ENCODE measurements at regions not wholly inside any gene's neighbourhood (a gene's known extent, or its start where the extent isn't known, plus 50 kb on each side); places are given as distances from the start of the nearest gene placed in this dataset.

DNA sequence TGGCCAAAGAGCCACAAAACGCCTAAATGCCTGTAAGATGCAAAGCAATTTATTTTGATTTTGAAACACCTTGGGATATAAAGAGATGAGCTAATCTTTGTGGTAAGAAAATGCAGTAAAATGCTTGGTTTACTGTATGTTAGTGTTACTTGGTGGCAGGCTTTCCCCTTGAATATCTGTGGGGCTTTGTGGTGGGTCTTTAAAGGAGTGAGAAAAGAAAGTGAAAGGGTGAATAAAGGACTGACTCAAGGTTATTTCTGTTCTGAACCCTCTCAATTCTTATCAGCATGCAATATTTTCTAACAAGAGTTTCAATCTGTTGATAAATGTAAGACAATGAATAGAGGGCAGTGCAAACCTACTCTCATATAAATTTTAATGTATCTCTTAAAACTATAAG is 1555.9 kb upstream of the RAG2 start:
- TF ChIP-seq ETV6 (CRISPR knock-in tag; IDR thresholded peaks at IDR 0.05), result no peak
- TF ChIP-seq, protein P1, sequence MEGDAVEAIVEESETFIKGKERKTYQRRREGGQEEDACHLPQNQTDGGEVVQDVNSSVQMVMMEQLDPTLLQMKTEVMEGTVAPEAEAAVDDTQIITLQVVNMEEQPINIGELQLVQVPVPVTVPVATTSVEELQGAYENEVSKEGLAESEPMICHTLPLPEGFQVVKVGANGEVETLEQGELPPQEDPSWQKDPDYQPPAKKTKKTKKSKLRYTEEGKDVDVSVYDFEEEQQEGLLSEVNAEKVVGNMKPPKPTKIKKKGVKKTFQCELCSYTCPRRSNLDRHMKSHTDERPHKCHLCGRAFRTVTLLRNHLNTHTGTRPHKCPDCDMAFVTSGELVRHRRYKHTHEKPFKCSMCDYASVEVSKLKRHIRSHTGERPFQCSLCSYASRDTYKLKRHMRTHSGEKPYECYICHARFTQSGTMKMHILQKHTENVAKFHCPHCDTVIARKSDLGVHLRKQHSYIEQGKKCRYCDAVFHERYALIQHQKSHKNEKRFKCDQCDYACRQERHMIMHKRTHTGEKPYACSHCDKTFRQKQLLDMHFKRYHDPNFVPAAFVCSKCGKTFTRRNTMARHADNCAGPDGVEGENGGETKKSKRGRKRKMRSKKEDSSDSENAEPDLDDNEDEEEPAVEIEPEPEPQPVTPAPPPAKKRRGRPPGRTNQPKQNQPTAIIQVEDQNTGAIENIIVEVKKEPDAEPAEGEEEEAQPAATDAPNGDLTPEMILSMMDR (IDR thresholded peaks at IDR 0.05), result no peak
- TF ChIP-seq, protein P2, sequence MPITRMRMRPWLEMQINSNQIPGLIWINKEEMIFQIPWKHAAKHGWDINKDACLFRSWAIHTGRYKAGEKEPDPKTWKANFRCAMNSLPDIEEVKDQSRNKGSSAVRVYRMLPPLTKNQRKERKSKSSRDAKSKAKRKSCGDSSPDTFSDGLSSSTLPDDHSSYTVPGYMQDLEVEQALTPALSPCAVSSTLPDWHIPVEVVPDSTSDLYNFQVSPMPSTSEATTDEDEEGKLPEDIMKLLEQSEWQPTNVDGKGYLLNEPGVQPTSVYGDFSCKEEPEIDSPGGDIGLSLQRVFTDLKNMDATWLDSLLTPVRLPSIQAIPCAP (CRISPR knock-in tag; IDR thresholded peaks at IDR 0.05), result no peak
- no peak for TF ChIP-seq KAT7 (CRISPR knock-in tag; IDR thresholded peaks at IDR 0.05; ENCODE audit: borderline replicate concordance)
- no peak for TF ChIP-seq JUN (CRISPR knock-in tag; IDR thresholded peaks at IDR 0.05)
- no peak for TF ChIP-seq TCF7 (CRISPR knock-in tag; IDR thresholded peaks at IDR 0.05; ENCODE audit: low read depth)
- TF ChIP-seq, protein P3, sequence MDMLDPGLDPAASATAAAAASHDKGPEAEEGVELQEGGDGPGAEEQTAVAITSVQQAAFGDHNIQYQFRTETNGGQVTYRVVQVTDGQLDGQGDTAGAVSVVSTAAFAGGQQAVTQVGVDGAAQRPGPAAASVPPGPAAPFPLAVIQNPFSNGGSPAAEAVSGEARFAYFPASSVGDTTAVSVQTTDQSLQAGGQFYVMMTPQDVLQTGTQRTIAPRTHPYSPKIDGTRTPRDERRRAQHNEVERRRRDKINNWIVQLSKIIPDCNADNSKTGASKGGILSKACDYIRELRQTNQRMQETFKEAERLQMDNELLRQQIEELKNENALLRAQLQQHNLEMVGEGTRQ (CRISPR knock-in tag; IDR thresholded peaks at IDR 0.05), result no peak
- TF ChIP-seq CREB1 (CRISPR knock-in tag; IDR thresholded peaks at IDR 0.05), result no peak
- TF ChIP-seq ZNF263 (CRISPR knock-in tag; IDR thresholded peaks at IDR 0.05; ENCODE audit: low read depth), result no peak
- no peak for TF ChIP-seq MXD4 (CRISPR knock-in tag; IDR thresholded peaks at IDR 0.05; ENCODE audit: borderline replicate concordance)
- no peak for TF ChIP-seq ZNF396 (CRISPR knock-in tag; IDR thresholded peaks at IDR 0.05; ENCODE audit: borderline replicate concordance)
- TF ChIP-seq, protein P4, sequence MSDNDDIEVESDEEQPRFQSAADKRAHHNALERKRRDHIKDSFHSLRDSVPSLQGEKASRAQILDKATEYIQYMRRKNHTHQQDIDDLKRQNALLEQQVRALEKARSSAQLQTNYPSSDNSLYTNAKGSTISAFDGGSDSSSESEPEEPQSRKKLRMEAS (CRISPR knock-in tag; IDR thresholded peaks at IDR 0.05), result no peak

All from WTC11 (cell line).